ENCODE measurements at regions not wholly inside any gene's neighbourhood (a gene's known extent, or its start where the extent isn't known, plus 50 kb on each side); places are given as distances from the start of the nearest gene placed in this dataset.

DNA sequence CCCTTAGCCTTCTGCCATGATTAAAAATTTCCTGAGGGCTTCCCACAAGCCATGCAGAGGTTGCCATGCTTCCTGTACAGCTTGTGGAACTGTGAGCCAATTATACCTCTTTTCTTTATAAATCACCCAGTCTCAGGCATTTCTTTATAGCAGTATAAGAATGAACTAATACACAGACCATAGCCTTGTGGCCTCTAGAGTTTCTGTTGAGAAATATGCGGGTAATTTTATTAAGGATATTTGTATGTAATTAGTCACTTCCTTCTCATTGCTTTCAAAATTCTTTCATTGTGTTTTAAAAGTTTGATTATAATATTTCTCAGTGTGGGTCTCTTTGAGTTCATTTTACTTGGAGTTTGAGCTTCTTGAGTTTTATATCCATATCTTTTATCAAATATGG is 484.9 kb downstream of the COL12A1 start:
- no peak for TF ChIP-seq EZH2 (IDR thresholded peaks at IDR 0.05; ENCODE audit: low read depth, unreplicated experiment)
- TF ChIP-seq, protein P1, sequence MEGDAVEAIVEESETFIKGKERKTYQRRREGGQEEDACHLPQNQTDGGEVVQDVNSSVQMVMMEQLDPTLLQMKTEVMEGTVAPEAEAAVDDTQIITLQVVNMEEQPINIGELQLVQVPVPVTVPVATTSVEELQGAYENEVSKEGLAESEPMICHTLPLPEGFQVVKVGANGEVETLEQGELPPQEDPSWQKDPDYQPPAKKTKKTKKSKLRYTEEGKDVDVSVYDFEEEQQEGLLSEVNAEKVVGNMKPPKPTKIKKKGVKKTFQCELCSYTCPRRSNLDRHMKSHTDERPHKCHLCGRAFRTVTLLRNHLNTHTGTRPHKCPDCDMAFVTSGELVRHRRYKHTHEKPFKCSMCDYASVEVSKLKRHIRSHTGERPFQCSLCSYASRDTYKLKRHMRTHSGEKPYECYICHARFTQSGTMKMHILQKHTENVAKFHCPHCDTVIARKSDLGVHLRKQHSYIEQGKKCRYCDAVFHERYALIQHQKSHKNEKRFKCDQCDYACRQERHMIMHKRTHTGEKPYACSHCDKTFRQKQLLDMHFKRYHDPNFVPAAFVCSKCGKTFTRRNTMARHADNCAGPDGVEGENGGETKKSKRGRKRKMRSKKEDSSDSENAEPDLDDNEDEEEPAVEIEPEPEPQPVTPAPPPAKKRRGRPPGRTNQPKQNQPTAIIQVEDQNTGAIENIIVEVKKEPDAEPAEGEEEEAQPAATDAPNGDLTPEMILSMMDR (conservative IDR thresholded peaks at IDR 0.05; ENCODE audit: low read depth in 2 of 2) = no peak
- TF ChIP-seq, protein P2, sequence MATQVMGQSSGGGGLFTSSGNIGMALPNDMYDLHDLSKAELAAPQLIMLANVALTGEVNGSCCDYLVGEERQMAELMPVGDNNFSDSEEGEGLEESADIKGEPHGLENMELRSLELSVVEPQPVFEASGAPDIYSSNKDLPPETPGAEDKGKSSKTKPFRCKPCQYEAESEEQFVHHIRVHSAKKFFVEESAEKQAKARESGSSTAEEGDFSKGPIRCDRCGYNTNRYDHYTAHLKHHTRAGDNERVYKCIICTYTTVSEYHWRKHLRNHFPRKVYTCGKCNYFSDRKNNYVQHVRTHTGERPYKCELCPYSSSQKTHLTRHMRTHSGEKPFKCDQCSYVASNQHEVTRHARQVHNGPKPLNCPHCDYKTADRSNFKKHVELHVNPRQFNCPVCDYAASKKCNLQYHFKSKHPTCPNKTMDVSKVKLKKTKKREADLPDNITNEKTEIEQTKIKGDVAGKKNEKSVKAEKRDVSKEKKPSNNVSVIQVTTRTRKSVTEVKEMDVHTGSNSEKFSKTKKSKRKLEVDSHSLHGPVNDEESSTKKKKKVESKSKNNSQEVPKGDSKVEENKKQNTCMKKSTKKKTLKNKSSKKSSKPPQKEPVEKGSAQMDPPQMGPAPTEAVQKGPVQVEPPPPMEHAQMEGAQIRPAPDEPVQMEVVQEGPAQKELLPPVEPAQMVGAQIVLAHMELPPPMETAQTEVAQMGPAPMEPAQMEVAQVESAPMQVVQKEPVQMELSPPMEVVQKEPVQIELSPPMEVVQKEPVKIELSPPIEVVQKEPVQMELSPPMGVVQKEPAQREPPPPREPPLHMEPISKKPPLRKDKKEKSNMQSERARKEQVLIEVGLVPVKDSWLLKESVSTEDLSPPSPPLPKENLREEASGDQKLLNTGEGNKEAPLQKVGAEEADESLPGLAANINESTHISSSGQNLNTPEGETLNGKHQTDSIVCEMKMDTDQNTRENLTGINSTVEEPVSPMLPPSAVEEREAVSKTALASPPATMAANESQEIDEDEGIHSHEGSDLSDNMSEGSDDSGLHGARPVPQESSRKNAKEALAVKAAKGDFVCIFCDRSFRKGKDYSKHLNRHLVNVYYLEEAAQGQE (IDR thresholded peaks at IDR 0.05; ENCODE audit: unreplicated experiment) = no peak
- TF ChIP-seq POLR2AphosphoS5 (IDR thresholded peaks at IDR 0.05; ENCODE audit: low read depth) = no peak
- TF ChIP-seq EZH2phosphoT487 (IDR thresholded peaks at IDR 0.05; ENCODE audit: unreplicated experiment) = no peak
- no peak for TF ChIP-seq CREB1 (CRISPR knock-in tag; IDR thresholded peaks at IDR 0.05; ENCODE audit: low read depth)
- TF ChIP-seq ZNF331 (CRISPR knock-in tag; IDR thresholded peaks at IDR 0.05; ENCODE audit: low read depth) = no peak
- TF ChIP-seq JUNB (IDR thresholded peaks at IDR 0.05; ENCODE audit: unreplicated experiment) = no peak
- TF ChIP-seq NANOG (IDR thresholded peaks at IDR 0.05; ENCODE audit: borderline replicate concordance) = no peak
- TF ChIP-seq, protein P3, sequence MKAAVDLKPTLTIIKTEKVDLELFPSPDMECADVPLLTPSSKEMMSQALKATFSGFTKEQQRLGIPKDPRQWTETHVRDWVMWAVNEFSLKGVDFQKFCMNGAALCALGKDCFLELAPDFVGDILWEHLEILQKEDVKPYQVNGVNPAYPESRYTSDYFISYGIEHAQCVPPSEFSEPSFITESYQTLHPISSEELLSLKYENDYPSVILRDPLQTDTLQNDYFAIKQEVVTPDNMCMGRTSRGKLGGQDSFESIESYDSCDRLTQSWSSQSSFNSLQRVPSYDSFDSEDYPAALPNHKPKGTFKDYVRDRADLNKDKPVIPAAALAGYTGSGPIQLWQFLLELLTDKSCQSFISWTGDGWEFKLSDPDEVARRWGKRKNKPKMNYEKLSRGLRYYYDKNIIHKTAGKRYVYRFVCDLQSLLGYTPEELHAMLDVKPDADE (IDR thresholded peaks at IDR 0.05) = no peak
- TF ChIP-seq ZNF114 (CRISPR knock-in tag; IDR thresholded peaks at IDR 0.05) = no peak

Data from GM23338 (cell line).